HL-60/S4 treated with retinoic acid at 250 ng/mL for 4 days and 3 days (cell line): ENCODE measurements at regions not wholly inside any gene's neighbourhood (a gene's known extent, or its start where the extent isn't known, plus 50 kb on each side); places are given as distances from the start of the nearest gene placed in this dataset.

ENCODE experiments used
- in situ Hi-C: fragments of 300-500 bp; cut with MboI; formaldehyde crosslinking; loops from 2 replicates; pipeline ENCODE4 v1.7.0; 2022; ENCODE audit warnings: low sequenced_read_pairs

DNA sequence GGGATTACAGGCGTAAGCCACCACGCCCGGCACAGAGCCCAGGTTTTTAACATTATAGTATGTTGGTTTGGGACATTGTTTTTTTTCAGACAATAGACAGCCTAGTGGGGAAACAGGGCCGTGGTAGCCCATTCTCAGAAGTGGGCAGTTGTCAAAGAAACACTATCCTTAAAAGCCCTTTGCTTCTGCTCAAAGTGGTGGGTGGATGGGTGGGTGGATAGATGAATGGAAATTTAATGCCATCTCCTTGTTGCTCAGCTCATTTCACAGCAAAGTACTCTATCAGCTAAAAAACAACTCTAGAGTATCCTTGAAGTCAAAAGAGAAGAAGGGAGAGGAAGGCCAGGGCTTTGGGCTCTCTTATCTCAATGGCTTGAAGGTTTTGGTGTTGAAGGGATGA is 137.8 kb downstream of the RRAGC start:
- in situ Hi-C loops = no loop called here

DNA sequence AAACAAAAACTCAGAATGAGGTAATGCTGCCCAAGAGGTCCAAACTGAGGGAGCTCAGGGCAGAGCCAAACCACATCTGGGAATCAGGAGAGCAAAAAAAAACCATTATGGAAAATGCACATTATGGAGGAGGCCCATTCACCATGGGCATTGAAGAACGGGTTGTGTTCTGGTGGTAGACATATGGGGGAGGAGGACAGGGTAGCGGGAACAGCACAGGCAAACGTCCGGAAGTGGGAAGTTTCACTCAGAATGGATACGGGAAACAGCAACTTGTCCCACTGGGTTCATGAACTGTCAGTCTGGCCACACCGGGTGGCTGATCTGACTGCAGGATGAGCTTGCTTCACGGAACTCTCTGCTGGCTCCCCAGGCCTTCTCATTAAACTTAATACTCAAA is 139.7 kb downstream of the RRAGC start:
- in situ Hi-C loops = no loop called here

DNA sequence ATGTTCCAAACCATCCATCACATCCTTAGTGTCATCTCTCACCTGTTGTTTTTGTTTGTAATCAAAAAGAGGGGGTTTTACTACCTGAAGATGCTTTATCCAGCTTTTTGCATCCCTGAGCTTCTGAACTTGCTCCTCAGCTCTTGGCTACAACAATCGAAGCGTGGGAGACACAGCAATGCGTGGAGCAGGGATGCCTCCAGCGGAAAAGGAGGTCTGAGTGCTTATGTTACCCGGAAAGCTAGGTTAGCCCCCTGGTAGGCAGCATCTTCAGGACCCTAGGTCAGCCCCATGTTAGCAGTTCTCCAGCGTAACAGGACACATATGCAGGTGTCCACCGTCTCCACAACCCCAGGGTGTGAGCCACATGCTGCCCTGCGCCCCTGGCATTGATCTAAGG is 141.5 kb downstream of the RRAGC start:
- in situ Hi-C loops = no loop called here

DNA sequence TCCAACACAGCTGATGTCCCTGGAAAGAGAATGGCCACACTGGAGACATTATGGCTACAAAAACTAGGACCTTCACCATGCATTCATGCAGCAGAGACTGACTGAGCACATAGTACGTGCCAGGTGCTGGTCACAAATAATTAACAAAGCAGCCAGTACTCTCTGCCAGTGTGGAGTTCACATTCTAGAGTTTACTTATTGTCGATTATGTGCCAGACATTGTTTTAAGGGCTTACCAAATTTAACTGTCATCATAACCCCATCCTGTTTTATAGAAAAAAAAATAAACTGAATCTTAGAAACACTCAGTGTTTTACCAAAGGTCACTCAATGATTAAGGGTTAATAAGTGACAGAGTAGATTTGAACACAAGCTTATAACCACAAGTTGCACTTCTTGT is 143.3 kb downstream of the RRAGC start:
- in situ Hi-C loops = no loop called here

DNA sequence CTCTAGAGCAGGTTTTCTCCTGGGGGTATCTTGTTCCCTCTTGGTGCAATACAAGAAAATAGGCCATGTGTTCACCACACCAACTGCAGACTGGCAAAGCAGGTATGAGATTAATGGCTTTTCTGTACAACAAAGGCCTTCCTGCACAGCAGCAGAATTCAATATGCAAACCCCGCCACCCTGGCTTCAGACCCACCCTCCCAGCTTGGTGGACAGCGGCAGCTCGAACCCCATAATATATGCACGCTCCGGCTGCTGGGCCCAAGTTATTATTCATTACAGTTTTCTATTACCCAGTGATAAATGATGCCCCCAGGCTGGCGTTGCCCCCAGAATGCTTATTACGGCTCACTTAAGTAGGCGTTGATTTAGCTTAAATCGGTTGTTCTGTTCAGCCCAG is 144.2 kb downstream of the RRAGC start:
- in situ Hi-C loops = no loop called here

DNA sequence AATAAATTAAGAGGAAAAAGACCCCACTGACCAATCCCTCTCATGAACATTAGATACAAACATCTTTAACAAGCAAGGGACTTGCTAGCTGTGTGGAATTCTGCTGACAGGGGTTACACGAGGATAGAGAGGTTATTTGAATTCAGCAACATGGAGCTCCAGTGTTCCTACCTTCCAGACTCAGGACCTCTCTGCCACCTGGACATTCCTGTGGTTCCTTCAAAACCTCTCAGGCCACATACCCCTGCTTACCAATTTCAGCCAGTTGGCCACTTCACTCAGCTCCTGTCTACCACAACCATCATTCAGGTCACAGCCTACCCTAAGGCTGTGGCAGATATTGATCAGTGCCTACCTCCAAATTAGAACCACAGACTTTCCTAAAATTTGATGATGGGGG is 147.5 kb downstream of the RRAGC start:
- in situ Hi-C loops = no loop called here

GRCh38 chr1:38708701-38709258 is 150.8 kb downstream of the RRAGC start:
- in situ Hi-C loops = no loop called here

DNA sequence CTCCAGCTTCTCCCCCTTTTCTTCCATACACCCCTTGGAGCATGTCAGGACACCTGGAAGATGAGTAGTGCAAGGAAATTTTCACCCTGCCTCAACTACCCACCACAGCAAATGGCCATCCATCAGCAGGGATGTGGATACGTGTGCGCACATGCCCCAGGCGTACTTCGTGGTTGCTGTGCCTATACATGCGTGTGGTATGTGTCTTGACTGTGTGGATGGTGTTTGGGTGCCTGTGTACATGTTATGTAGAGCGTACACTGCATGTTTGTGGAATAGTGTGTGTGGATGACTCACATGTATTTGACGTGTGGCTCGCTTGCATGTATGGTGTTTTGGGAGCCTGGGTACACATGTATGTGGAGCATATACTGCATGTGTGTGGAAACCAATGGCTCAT is 158.5 kb downstream of the RRAGC start:
- in situ Hi-C loops = no loop called here

DNA sequence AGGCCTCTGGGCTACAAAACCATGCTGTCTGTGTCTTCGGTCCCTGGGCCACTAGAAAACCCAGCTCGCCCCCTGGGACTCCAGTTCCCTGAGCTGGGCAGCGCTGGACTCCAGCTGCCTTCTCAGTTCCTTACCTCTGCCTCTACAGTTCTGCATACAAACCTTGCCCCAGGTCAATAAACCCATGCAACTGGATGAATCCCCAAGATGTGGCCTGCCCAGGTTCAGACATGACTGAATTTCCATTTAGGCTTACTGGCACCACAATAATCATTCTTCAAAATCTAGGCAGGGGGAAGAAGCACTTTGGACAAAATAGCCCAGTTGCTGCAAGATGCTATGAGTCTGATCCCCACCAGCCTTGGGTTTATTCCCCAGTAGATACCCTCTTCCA is 159.5 kb downstream of the RRAGC start:
- in situ Hi-C loops = no loop called here

DNA sequence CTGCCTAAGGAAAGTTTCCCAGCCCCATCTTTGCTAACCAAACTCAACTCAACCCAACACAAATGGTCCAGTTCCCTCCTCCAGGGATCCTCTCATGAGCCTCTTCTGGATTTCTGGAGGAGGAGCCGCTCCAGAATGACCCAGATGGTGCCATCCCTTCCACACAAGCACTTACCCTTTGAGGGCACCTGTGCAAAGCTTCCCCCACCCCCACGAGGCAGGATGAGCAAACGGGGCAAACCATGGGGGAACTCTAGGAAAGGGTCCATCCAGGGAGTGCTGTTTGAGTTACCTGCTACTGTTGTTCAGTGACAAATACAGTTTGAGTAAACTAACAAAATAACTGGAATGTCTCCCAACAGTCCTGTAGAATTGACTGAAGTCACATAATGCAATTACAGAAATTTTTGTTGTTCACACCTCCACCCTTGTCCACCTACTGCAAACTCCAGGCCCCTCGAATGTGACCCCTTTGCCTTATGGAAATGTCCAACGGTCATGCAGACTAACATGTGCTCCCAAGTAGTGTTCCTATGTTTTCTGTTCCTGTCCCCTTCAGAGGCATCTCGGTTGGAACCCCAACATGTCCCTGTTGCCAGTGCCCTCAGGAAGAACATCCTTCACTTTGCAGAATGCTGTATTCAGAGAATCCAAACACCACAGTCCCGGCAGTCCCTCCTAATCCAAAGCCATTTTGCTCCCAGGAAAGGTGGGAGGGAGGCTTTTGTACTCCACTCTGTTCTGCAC is 160.1 kb downstream of the RRAGC start:
- in situ Hi-C loops = no loop called here

GRCh38 chr1:38697387-38697786 is 162.2 kb downstream of the RRAGC start:
- in situ Hi-C loops = no loop called here

- in situ Hi-C loops = no loop called here
These were observed 163.2 kb downstream of the RRAGC start for GRCh38 chr1:38696371-38696770.

GRCh38 chr1:38693759-38694158 is 165.8 kb downstream of the RRAGC start:
- in situ Hi-C loops = no loop called here

DNA sequence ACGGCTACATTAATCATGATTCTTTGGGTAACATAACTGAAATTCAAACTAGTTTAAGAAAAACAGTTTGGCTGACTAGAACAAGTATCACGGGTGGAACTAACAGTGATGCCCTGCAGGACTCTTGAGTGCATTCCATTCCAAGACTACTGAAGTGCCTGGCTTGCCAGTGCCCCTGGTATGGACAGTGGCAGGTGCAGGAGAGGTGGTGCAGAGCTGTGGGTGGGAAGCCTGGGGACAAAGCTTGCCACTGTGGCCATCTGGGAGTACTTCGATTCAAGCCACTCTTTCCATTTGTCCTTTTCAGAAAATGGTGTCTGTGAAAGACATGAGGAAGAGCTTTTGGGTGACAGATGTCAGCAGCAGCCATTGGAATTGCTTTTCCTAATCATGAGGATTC is 166.5 kb downstream of the RRAGC start:
- in situ Hi-C loops = no loop called here

GRCh38 chr1:38690790-38691449 is 168.7 kb downstream of the RRAGC start:
- in situ Hi-C loops = no loop called here

- in situ Hi-C loops = no loop called here
These were observed 172.7 kb downstream of the RRAGC start for GRCh38 chr1:38686927-38687255.

GRCh38 chr1:38686167-38686926 is 173.2 kb downstream of the RRAGC start:
- in situ Hi-C loops = no loop called here

GRCh38 chr1:38685388-38685787 is 174.2 kb downstream of the RRAGC start:
- in situ Hi-C loops = no loop called here

DNA sequence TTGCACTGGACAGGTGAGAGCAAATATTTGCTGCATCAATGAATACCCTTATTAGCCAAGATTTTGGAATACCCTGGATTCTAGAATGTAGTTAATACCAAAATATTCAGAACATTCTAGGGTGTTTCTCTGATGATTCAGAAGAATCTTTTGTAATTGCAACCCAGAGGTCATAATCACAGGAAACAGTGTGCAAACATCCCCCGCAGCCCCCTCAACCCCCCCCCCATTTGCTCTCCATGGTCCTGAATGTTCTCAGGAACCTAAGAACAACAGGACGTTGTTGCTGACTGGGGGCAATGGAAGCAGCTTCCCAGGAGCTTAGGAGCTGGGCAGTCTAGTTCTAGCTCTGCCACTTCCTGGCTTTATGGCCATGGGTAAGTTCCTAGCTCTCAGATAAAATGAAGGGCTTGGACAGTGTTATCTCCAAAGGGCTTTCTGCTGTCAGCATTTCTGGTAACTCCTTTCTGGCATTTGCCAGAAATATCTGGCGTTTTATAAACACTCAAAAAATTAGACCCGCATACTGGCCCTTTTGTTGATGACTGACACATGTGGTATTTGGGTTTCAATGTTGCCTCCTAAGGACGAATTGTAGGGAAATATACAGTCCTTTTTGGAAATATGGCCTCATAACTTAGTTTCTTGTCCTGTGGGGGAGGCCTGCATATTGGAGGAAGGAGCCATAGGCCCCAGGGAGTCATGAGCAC is 178.6 kb downstream of the RRAGC start:
- in situ Hi-C loops = no loop called here

- in situ Hi-C loops = no loop called here
These were observed 181.8 kb downstream of the RRAGC start for GRCh38 chr1:38677756-38678155.

- in situ Hi-C loops = no loop called here
These were observed 182.3 kb downstream of the RRAGC start for GRCh38 chr1:38677311-38677710.
